GM19395 (cell line): ENCODE measurements at regions not wholly inside any gene's neighbourhood (a gene's known extent, or its start where the extent isn't known, plus 50 kb on each side); places are given as distances from the start of the nearest gene placed in this dataset.
"Not testable (repeated sequence)": the region's sequence is repeated elsewhere in the genome, so short reads cannot be mapped to it uniquely, and the experiment has no call there.

Source experiments
- ATAC-seq: cut with Tn5 transposase; IDR thresholded peaks from one replicate; pipeline ENCODE4 v1.9.1; 2021; ENCODE audit warnings: mild to moderate bottlenecking, moderate library complexity; ENCODE audit not compliant: unreplicated experiment

GRCh38 chr14:105746800-105747502 is 220.6 kb downstream of the TMEM121 start:
- ATAC-seq = not testable (repeated sequence)

GRCh38 chr14:105747503-105748203 is 221.3 kb downstream of the TMEM121 start:
- peak; percentile 51 for ATAC-seq

GRCh38 chr14:105748204-105748578 is 221.8 kb downstream of the TMEM121 start:
- ATAC-seq = peak; percentile 33

- ATAC-seq = not testable (repeated sequence)
These were observed 222.3 kb downstream of the TMEM121 start for GRCh38 chr14:105748710-105749109.

GRCh38 chr14:105749870-105750541 is 223.6 kb downstream of the TMEM121 start:
- ATAC-seq = not testable (repeated sequence)

GRCh38 chr14:105751291-105751751 is 224.9 kb downstream of the TMEM121 start:
- not testable (repeated sequence) for ATAC-seq

GRCh38 chr14:105752420-105752819 is 226.0 kb downstream of the TMEM121 start:
- not testable (repeated sequence) for ATAC-seq

GRCh38 chr14:105760691-105761344 is 234.4 kb downstream of the TMEM121 start:
- ATAC-seq = no peak

GRCh38 chr14:105761345-105761740 is 235.0 kb downstream of the TMEM121 start:
- not testable (repeated sequence) for ATAC-seq

- no peak for ATAC-seq
These were observed 235.5 kb downstream of the TMEM121 start for GRCh38 chr14:105761842-105762241.

- not testable (repeated sequence) for ATAC-seq
These were observed 235.9 kb downstream of the TMEM121 start for GRCh38 chr14:105762262-105762661.

- not testable (repeated sequence) for ATAC-seq
These were observed 238.0 kb downstream of the TMEM121 start for GRCh38 chr14:105764254-105764901.

GRCh38 chr14:105765072-105765825 is 238.9 kb downstream of the TMEM121 start:
- ATAC-seq = not testable (repeated sequence)

- no peak for ATAC-seq
These were observed 239.7 kb downstream of the TMEM121 start for GRCh38 chr14:105765893-105766614.

GRCh38 chr14:105767315-105767714 is 240.9 kb downstream of the TMEM121 start:
- no peak for ATAC-seq

GRCh38 chr14:105768039-105768438 is 241.7 kb downstream of the TMEM121 start:
- not testable (repeated sequence) for ATAC-seq

GRCh38 chr14:105769061-105769730 is 242.8 kb downstream of the TMEM121 start:
- ATAC-seq = not testable (repeated sequence)

- not testable (repeated sequence) for ATAC-seq
These were observed 244.3 kb downstream of the TMEM121 start for GRCh38 chr14:105770619-105771216.
